ENCODE measurements at regions not wholly inside any gene's neighbourhood (a gene's known extent, or its start where the extent isn't known, plus 50 kb on each side); places are given as distances from the start of the nearest gene placed in this dataset.

GRCh38 chr2:129859175-129859574 is 120.3 kb upstream of the RAB6C start:
- DNase-seq (ENCODE audit: low read depth in 2 of 2): no peak

- DNase-seq (ENCODE audit: low read depth in 2 of 2): no peak
Observed at GRCh38 chr2:129860088-129860487, 119.4 kb upstream of the RAB6C start.

- no peak for DNase-seq (ENCODE audit: low read depth in 2 of 2)
Observed at GRCh38 chr2:129861666-129862288, 117.7 kb upstream of the RAB6C start.

GRCh38 chr2:129862668-129863067 is 116.8 kb upstream of the RAB6C start:
- DNase-seq (ENCODE audit: low read depth in 2 of 2): no peak

GRCh38 chr2:129863350-129863749 is 116.1 kb upstream of the RAB6C start:
- no peak for DNase-seq (ENCODE audit: low read depth in 2 of 2)

- DNase-seq (ENCODE audit: low read depth in 2 of 2): no peak
Observed at GRCh38 chr2:129864719-129865118, 114.7 kb upstream of the RAB6C start.

GRCh38 chr2:129865976-129866375 is 113.5 kb upstream of the RAB6C start:
- no peak for DNase-seq (ENCODE audit: low read depth in 2 of 2)

- no peak for DNase-seq (ENCODE audit: low read depth in 2 of 2)
Observed at GRCh38 chr2:129866391-129866790, 113.1 kb upstream of the RAB6C start.

GRCh38 chr2:129868151-129868550 is 111.3 kb upstream of the RAB6C start:
- DNase-seq (ENCODE audit: low read depth in 2 of 2): no peak

GRCh38 chr2:129870685-129871241 is 108.7 kb upstream of the RAB6C start:
- DNase-seq (ENCODE audit: low read depth in 2 of 2): no peak

GRCh38 chr2:129872446-129872845 is 107.0 kb upstream of the RAB6C start:
- DNase-seq (ENCODE audit: low read depth in 2 of 2): no peak

- DNase-seq (ENCODE audit: low read depth in 2 of 2): no peak
Observed at GRCh38 chr2:129876541-129876940, 102.9 kb upstream of the RAB6C start.

GRCh38 chr2:129877289-129877741 is 102.2 kb upstream of the RAB6C start:
- DNase-seq (ENCODE audit: low read depth in 2 of 2): peak; percentile 80 to 82

GRCh38 chr2:129877795-129878775 is 101.4 kb upstream of the RAB6C start:
- DNase-seq (ENCODE audit: low read depth in 2 of 2): peak; percentile 20 to 24

GRCh38 chr2:129879614-129880180 is 99.8 kb upstream of the RAB6C start:
- DNase-seq (ENCODE audit: low read depth in 2 of 2): no peak

- DNase-seq (ENCODE audit: low read depth in 2 of 2): no peak
Observed at GRCh38 chr2:129880309-129880708, 99.2 kb upstream of the RAB6C start.

- no peak for DNase-seq (ENCODE audit: low read depth in 2 of 2)
Observed at GRCh38 chr2:129880971-129881370, 98.5 kb upstream of the RAB6C start.

GRCh38 chr2:129881786-129882396 is 97.6 kb upstream of the RAB6C start:
- no peak for DNase-seq (ENCODE audit: low read depth in 2 of 2)

GRCh38 chr2:129882476-129882875 is 97.0 kb upstream of the RAB6C start:
- no peak for DNase-seq (ENCODE audit: low read depth in 2 of 2)

- no peak for DNase-seq (ENCODE audit: low read depth in 2 of 2)
Observed at GRCh38 chr2:129883121-129883520, 96.3 kb upstream of the RAB6C start.

GRCh38 chr2:129884221-129884786 is 95.2 kb upstream of the RAB6C start:
- DNase-seq (ENCODE audit: low read depth in 2 of 2): no peak

Measured in fibroblast of skin of left biceps (primary cell).